Putamen (tissue), 1 donor: ENCODE measurements at regions not wholly inside any gene's neighbourhood (a gene's known extent, or its start where the extent isn't known, plus 50 kb on each side); places are given as distances from the start of the nearest gene placed in this dataset.
"Not testable (repeated sequence)": the region's sequence is repeated elsewhere in the genome, so short reads cannot be mapped to it uniquely, and the experiment has no call there.

ENCODE experiments used
- DNase-seq: peaks from one replicate; pipeline ENCODE4 v3.0.0-alpha.2; 2016; ENCODE audit warnings: low spot score

GRCh38 chr7:4437916-4438315 is 244.2 kb upstream of the FOXK1 start:
- no peak for DNase-seq

- no peak for DNase-seq
Observed at GRCh38 chr7:4438723-4439245, 243.3 kb upstream of the FOXK1 start.

- DNase-seq, result no peak
Observed at GRCh38 chr7:4439444-4439843, 242.7 kb upstream of the FOXK1 start.

GRCh38 chr7:4444106-4444505 is 238.0 kb upstream of the FOXK1 start:
- no peak for DNase-seq

GRCh38 chr7:4445777-4446176 is 236.3 kb upstream of the FOXK1 start:
- DNase-seq, result no peak

- DNase-seq, result no peak
Observed at GRCh38 chr7:4449263-4449662, 232.8 kb upstream of the FOXK1 start.

GRCh38 chr7:4450483-4450882 is 231.6 kb upstream of the FOXK1 start:
- no peak for DNase-seq

GRCh38 chr7:4460597-4460996 is 221.5 kb upstream of the FOXK1 start:
- DNase-seq, result no peak

GRCh38 chr7:4461531-4461930 is 220.6 kb upstream of the FOXK1 start:
- DNase-seq, result peak; percentile 45

GRCh38 chr7:4468320-4469102 is 213.6 kb upstream of the FOXK1 start:
- DNase-seq, result no peak

- no peak for DNase-seq
Observed at GRCh38 chr7:4470246-4470645, 211.8 kb upstream of the FOXK1 start.

GRCh38 chr7:4472728-4473127 is 209.4 kb upstream of the FOXK1 start:
- DNase-seq, result no peak

- DNase-seq, result peak; percentile 4
Observed at GRCh38 chr7:4479367-4480039, 202.6 kb upstream of the FOXK1 start.

- not testable (repeated sequence) for DNase-seq
Observed at GRCh38 chr7:4480131-4480530, 202.0 kb upstream of the FOXK1 start.

GRCh38 chr7:4483851-4484250 is 198.2 kb upstream of the FOXK1 start:
- DNase-seq, result no peak

GRCh38 chr7:4484545-4484944 is 197.6 kb upstream of the FOXK1 start:
- no peak for DNase-seq

GRCh38 chr7:4486907-4487306 is 195.2 kb upstream of the FOXK1 start:
- DNase-seq, result no peak

GRCh38 chr7:4496911-4497310 is 185.2 kb upstream of the FOXK1 start:
- not testable (repeated sequence) for DNase-seq

- no peak for DNase-seq
Observed at GRCh38 chr7:4500812-4501211, 181.3 kb upstream of the FOXK1 start.

GRCh38 chr7:4507886-4508285 is 174.2 kb upstream of the FOXK1 start:
- not testable (repeated sequence) for DNase-seq

GRCh38 chr7:4513450-4513849 is 168.6 kb upstream of the FOXK1 start:
- DNase-seq, result no peak

- DNase-seq, result no peak
Observed at GRCh38 chr7:4519819-4520520, 162.1 kb upstream of the FOXK1 start.

- DNase-seq, result no peak
Observed at GRCh38 chr7:4523219-4523618, 158.9 kb upstream of the FOXK1 start.
